ENCODE measurements at regions not wholly inside any gene's neighbourhood (a gene's known extent, or its start where the extent isn't known, plus 50 kb on each side); places are given as distances from the start of the nearest gene placed in this dataset.
"Not testable (repeated sequence)": the region's sequence is repeated elsewhere in the genome, so short reads cannot be mapped to it uniquely, and the experiment has no call there.

DNA sequence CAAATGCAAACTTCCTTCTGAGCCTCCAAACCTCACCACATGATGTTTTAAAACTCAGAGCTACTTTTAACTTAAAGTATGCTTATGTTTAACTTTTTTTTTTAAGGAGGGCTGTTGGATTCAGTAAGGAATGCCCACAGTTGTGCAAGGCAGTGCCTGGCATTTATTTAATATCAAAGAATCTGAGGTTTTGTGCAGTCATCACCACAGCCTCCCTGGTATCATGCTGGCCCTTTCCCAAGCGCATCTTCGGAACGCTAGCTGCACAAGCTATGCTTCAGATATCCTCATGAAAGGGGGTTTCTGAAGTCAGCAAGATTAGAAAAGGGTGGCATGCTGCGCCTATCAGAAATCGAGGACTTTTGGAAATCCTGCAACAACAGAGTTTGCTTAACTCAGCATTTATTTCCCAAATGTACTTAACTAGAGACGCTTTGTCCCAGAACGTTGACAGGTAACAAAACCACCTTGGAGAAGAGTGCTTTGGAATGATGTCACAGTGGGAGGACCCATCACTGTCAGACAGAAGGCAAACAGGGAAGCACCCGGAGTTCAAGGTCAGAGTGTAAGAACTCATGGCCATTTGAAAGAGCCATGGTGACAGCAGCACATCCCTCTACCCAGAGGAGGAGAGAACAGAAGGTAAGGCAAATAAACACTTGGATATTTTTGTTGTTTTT is 120.2 kb upstream of the IGF1R start:
- no peak for DNase-seq

DNA sequence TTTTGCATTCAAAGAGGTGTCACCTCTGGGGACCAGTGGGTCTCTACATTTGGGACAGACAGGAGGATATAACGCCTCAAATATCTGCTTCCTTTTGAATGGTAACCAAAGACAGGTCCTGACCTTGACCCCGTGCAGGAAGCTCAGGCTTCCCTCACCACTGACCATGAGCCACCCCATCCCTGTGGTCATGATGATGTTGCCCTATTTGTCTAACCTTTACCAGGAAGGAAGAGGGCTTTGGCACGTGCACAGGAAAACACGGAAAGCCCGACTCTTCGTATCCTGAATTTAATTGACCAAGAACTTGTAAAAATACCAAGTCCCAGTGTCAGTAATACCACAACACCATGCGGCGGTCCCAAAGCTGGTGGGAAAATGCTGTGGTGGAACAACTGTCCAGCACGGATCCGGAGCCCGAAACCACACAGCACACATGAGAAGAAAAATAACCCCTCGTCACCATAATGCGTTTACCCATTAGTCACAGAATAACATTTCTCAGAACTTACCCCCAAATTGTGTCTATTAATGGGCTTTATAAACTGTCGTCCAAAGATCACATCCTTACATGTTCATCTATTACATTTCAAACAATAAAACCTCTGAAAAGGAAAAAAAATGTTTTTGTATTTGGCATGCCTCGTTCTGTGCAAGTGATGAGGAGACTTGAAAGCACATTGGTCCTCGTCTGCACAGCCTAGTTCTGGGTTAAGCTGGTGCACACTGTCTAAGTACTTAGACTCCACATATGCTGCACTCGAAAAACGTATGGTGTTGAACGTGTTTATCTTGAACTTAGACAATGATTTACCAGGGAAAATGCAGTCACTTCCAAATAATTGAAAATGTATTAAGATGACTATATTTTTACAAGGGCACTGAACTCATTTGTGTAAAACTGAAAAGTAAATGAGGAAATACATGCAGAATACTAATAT is 118.9 kb upstream of the IGF1R start:
- DNase-seq = no peak

DNA sequence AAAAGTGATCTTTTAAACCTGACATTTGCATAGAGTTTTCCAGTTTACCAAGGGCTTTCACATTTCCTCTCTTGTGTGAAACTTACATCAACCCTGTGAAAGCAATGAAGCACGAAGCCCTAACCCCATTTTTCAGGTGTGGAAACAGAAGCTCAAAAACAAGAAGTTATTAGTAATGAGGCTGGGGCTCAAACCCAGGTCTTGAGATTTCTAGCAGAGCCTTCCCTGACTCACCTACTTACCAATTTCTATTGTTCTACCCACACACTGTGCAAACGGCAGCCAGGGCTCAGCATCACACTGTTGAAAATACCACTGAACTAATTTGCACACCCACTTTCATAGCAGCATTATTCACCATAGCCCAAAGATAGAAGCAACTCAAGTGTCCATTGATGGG is 117.8 kb upstream of the IGF1R start:
- DNase-seq = no peak

DNA sequence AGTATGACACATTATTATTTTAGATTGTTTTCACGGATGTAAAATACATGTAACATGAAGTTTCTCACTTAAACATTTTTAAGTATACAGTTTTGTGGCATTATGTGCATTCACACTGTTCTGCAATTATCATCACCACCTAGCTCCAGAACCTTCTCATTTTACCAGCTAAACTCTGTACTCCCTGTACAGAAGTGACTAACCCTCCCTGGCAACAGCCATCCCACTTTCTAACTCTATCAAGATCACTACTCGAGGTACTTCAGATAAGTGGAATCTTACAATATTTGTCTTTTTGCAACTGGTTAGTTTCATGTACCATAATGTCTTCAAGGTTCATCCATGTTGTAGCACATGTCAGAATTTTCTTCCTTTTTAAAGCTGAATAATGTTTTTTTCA is 116.3 kb upstream of the IGF1R start:
- DNase-seq = no peak

DNA sequence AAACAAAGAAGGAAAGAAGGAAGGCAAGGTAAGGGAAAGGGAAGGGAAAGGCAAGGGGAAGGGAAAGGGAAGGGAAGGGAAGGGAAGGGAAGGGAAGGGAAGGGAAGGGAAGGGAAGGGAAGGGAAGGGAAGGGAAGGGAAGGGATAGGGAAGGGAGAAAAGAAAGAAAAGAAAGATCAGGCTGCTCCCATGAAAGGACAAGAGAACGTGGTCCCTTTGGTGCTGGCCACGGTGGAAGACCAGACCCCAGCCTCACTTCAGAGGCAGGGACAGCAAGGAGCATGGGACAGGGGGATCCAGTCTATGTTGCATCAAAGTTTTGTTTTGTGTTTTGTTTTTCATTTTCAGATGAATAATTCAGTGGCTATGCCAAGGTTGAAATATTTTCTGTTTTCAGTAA is 111.4 kb upstream of the IGF1R start:
- DNase-seq = no peak

DNA sequence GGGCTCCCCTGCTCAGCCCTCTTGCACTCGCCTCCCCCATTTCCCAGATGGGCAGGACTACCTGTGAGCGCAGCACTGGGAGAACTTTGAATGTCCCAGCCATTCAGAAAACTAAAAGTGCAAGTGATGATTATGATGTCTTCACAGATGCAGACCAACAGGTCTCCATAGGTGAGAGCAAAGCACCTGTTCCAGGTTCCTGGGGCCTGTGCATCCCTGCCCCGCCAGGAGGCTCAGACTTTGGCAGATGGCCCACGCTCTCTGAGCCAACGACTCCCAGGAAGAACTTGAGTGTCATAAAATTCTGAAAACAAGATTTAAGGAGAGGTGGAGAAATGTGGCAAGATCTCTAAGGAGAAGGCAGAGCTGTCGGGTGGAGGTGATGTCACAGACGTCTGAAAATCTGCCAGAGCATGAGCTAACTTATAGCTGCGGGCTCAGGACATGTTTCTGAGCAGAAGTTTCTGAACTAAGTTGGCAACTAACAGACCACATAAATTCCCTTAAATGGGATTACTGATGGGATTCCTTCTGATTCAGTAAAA is 110.8 kb upstream of the IGF1R start:
- DNase-seq = no peak

DNA sequence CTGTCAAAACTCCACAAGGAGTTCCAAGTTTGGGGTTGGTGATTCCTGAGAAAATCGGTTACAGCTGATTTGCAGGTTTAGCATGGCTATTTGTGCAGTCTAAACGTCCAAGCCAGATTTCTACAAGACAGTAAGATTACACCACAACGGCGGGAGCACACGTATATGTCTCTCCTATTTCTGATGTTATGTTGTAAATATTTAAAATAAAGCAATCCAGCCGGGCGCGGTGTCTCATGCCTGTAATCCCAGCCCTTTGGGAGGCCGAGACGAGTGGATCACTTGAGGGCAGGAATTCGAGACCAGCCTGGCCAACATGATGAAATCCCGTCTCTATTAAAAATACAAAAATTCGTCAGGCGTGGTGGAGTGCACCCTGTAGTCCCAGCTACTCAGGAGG is 106.8 kb upstream of the IGF1R start:
- no peak for DNase-seq

DNA sequence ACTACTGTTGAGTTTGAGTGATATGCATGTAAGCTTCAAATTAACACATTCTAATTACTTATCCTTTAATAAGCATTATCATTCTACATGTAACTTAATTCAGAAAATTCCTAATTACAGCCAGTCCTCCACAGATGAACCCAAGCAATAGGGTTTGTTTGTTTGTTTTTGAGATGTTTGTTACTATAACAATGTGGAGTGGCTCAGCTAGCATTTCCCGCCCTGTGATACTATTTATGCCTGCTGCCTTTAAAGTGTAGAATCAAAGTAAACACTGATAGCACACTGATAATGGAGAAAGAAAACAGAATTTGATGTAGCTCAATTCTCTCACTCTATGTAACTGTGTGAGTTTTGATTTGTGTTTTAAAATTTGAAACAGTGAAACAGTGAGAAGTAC is 105.1 kb upstream of the IGF1R start:
- no peak for DNase-seq

DNA sequence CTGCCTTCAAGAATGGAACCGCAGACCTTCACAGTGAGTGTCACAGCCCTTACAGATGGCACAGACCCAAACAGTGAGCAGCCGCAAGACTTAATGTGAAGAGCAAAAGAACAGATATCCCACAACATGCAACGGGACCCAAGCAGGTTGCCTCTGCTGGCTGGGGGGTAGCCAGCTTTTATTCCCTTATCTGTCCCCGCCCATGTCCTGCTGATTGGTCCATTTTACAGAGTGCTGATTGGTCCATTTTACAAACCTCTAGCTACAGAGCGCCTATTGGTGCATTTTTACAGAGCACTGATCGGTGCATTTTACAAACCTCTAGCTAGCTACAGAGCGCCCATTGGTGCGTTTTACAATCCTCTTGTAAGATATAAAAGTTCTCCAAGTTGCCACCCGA is 102.0 kb upstream of the IGF1R start:
- DNase-seq = no peak

DNA sequence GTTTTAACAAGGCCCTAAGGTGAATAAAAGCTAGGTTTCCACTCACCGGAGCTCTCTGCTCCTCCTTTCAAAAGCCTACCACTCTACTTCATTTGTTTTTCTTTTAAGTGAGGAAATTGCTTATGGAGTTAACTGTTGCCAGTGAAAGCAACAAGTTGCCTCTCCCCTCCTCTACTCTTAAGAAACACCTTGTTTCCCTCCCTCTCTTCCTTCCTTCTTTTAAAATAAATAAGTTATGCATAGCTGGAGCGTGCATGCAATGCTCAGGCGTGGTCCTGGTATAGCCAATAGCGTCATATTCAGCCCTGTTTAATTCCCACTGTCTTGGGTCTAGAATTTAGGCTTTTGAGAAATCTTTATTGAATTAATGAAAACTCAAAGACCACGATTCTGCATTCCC is 101.1 kb upstream of the IGF1R start:
- no peak for DNase-seq

DNA sequence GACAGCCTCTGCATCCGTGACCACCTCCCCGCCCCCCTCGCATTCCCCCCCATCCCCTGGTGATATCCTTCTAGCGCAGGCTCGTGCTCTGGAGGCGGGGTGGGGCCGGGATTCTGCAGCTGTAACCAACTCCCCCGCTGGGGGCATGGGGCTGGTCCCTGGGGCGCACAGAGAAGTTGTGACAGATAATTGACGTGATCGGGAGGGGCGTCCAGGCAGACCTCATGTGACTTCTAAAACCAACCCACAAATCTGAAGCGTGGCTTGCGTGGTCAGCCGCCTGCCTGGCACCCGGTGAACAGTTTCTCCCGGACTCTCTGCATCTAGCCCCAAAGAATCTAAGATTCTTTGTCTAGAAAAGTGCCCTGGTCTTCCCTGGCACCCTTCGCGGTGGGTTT is 100.6 kb upstream of the IGF1R start:
- DNase-seq = no peak

DNA sequence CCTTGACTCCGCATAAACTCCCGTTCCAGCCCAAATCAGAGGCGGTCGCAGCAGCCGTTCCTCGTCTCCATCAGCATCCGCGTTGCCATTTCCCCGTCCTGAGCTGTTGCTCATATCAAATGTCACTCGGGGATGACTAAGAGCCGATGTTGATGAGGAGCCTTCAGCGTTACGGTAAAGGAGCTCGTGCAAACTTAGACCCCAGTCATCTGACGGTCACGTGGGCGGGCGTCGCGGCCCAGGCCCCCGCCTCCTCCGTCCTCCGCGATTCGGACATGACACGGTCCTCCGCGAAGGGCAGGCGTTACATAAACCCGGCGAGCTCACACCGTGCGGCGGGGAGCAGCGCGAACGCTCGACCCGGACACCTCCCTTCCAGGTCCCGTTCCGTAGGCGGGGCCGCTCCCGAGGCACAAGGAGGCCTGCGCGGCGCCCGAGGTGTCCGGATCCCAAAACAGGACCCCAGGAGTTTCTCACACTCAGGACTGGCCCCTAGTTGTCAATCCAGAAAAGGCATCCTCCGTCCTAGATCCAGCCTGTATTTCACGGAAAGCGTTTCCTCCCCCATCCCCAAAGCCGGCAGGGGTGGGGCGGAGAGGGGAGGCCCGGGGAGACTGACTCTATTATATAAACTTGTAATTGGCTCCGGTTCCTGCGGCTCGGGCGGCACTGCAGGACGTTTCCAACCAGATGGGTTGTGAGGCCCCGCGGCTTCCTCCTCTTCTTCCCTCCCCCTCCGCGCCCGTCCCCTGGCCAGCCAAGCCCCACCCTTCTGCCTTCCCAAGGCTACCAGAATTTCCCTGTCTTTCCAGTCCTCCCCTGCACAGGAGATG is 100.0 kb upstream of the IGF1R start:
- DNase-seq = no peak

DNA sequence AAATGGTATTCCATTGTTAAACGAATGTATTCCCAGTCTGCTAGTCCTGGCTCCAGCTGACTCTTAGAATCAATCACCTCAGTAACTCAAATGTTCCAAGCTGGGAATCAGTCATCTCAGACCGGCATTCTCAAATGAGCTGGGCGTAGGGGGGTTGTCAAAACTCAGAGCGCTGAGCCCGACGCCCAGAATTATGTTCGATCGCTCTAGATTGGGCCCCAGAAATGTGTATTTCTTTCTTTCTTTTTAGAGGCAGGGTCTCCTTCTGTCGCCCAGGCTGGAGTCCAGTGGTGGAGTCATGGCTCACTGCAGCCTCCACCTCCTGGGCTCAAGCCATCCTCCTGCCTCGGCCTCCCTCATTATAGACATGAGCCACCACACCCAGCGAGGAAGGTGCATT is 99.3 kb upstream of the IGF1R start:
- no peak for DNase-seq

DNA sequence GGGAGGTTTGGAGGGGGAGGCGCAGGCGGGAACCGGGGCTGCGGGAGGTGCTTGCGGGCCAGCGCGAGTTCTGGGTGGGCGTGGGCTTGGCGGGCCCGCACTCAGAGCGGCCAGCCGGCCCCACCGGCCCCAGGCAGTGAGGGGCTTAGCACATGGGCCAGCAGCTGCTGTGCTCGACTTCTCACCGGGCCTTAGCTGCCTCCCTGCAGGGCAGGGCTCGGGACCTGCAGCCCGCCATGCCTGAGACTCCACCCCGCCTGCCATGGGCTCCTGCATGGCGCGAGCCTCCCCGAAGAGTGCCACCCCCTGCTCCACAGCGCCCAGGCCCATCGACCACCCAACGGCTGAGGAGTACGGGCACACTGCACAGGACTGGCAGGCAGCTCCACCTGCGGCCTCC is 98.6 kb upstream of the IGF1R start:
- DNase-seq = no peak

DNA sequence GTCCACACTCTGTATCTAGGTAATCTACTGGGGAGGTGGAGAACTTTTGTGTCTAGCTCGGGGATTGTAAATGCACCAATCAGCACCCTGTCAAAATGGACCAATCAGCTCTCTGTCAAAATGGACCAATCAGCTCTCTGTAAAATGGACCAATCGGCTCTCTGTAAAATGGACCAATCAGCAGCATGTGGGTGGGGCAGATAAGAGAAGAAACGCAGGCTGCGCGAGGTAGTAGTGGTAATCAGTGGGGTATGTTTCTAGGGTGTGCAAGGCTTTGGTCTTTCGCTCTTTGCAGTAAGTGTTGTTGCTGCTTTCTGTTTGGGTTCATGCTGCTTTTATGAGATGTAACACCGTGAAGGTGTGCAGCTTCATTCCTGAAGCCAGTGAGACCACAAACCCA is 98.0 kb upstream of the IGF1R start:
- not testable (repeated sequence) for DNase-seq

DNA sequence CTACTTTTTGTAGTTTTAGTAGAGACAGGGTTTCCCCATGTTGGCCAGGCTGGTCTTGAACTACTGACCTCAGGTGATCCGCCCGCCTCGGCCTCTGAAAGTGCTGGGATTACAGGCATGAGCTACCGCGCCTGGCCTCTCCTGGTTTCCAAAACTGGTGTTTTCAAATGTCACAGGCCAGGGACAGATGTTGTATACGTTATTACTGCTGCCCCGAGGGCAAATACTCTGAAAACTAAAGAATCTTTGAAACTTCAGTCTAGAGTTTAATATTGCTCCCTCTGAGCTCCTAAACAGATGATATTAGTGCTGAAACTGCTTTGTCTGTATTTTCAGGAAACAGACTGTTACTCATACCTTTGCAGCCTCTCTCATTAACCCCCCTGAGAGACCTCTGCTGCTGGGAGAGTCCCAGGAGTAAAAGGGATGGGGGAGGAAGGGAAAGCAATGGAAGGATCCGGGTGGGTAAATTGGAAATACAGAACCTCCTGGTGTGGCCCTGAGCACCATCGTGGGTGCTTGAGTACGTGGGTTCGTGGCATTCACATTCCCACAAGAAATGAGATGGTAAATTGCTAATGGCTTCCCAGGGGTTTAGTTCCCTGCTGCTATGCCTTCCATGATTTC is 96.3 kb upstream of the IGF1R start:
- DNase-seq = no peak

DNA sequence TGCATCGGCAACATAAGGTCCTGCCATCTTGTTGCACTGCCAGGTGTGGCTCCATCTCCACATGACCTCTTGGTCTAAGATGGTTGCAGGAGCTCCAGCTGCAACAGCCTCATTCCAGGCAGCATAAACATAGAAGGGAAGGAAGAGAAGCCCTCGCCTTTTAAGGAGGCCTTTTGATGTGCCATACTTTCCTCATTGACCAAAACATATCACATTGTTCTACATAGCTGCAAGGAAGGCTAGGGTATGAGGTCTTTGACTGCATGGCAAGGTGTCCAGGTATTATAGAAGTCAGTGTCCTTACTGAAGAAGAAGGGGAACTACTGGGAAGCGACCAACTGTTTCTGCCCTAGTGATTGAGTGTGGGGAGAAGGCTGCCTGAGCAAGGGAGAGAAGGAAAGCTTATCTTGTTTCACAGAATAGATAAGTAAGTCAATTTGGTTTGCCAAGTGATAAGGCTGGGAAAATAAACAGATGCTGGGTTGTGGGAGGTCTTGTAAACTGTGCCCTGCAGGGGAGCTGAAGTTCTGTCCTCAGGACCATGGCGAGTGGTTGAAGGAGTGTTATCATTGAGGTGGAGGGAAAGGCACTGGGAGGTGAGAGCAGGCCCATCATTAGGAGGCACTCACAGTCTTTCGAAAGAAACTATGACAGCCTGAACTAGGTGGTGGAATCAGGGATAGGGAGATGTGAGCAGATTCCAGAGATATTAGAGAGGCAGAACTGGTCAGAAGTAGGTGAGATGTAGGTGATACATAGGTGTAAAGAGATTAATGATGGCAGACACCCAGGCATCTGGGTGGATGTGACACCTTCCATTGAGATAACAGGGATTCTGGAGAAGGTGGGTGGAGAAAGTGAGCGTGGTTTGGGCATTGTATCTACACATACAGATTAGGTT is 93.8 kb upstream of the IGF1R start:
- no peak for DNase-seq

DNA sequence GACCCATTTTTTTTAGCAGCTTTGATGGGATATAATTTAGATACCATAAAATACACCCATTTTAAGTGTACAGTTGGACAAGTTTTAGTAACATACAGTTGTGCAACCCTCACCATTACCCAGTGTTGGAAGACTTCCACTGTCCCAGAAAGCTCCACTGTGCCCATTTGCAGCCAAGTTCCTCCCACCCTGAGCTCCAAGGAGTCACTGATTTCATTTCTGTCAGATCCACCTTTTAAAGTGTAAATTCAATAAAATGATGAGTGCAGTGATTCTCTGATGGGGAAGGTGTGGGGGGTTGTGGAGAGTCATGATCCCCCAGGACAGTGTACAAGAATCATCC is 93.2 kb upstream of the IGF1R start:
- no peak for DNase-seq

DNA sequence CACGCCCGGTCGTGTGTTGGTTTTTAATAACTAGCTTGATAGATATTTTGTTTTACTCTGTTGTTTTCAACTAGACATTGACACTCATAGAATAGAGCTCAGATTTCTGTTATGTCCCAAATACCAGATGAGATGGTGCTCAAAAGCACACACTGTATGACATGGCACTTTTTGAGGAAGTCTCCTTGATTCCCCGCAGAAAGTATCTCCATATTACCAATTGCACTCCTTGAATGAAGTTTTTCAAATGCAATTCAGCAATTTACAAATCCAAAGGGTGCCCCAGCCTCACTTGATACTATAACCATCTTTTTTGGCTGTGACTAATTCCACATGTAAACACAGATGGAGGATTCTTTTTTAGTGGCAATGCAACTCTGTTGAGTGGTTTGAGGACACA is 92.0 kb upstream of the IGF1R start:
- no peak for DNase-seq

DNA sequence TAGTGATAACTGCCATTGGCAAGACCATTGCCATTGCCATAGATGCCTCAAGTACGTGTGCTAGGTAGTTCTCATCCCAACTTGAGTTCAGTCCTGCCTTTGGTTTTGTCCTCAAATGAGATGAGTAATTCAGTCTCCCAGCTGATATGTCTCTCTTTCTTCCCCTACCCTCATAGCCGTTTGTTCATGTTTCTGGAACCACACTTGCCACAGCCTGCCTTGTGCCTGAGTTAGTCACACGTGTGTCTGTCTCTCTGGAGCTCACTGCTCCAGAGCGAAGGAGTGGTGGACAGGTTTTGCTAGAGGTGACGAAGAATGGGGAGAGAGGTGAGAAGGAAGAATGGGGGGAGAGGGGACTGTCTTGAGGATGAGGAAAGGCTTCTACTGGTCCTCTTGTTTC is 88.0 kb upstream of the IGF1R start:
- no peak for DNase-seq

DNA sequence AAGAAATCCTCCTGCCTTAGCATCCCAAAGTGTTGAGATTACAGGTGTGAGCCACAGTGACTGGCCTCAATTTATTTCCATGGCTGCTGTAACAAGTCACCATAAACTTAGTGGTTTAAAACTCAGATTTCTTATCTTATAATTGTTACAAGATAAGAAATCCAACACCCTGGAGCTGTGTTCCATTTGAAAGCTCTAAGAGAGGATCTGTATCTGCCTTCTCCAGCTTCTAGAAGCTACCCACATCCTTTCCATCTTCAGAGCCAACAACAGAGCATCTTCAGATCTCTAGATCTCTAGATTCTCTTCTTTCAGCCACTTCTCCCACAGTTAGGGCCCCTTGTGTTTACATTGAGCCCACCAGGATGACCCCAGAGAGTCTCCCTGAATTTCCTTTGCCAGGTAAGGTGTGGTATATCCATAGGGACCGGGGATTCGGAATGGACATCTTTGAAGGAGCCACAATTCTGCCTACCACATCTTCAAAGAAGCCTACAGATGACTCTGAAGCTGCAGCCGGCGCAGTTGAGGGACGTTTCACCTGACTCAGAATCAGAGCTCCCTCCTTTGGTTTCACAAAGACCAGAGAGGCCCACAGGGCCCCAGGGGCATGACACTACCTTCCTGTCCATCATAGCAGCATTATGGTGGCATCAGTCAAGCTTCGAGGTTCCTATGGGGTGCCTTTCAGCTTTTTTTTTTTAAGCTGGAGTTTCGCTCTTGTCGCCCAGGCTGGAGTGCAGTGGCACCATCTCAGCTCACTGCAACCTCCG is 87.0 kb upstream of the IGF1R start:
- DNase-seq = no peak
